IPS-NIHi11 (cell line): ENCODE measurements at regions not wholly inside any gene's neighbourhood (a gene's known extent, or its start where the extent isn't known, plus 50 kb on each side); places are given as distances from the start of the nearest gene placed in this dataset.

Experiments used
- DNase-seq: peaks from one replicate; pipeline ENCODE4 v3.0.0; 2012; ENCODE audit warnings: mixed read lengths, low spot score

DNA sequence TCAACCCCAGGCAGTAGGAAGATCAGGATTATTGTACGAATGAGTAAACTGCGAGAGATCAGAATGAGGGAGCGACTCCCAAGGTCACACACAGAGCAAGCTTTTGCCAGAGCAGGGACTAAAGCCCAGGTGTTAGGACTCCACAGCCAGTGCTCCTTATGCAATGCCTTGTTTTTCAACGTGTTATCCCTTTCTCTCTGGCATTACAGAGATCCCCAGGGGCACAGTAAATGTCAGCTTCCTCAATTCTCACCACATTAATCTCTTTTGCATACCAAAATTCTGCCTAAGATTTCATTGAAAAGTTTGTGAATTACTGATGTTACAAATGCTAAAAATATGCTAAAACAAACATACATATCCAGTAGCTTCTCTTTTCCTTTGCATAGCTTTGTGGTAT is 68.1 kb upstream of the CES5A start:
- no peak for DNase-seq

DNA sequence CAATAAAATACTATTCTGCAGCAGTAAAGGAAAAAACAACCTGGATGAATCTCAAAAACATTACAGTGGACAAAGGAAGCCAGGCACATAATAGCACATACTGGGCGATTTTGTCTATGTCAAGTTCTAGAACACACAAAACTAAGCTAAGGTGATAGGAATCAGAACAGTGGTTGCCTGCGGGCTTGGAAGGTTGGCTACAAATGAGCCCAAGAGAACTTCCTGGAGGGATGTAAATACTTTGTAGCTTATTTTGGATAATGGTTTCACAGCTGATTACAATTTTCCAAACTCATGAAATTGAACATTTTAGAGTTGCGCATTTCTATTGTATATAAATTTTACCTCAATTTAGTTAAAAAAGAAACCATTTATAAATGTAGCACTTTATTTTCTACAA is 67.6 kb upstream of the CES5A start:
- no peak for DNase-seq

DNA sequence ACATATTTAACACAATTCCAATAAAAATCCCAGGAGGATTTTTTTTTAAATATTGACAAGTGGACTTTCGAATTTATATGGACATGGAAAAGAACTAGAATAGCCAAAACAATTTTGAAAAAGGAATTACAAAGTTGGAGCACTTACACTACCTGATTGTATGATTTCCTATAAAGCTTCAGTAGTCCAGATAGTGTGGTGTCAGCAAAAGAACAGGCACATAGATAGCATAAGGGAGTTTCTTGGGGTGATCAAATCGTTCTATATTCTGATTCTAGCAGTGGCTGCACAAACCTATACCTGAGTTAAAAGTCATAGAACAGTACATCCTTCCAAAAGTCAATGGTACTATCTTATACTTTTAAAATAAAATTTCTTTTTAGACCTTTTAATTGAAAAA is 66.4 kb upstream of the CES5A start:
- DNase-seq = no peak

DNA sequence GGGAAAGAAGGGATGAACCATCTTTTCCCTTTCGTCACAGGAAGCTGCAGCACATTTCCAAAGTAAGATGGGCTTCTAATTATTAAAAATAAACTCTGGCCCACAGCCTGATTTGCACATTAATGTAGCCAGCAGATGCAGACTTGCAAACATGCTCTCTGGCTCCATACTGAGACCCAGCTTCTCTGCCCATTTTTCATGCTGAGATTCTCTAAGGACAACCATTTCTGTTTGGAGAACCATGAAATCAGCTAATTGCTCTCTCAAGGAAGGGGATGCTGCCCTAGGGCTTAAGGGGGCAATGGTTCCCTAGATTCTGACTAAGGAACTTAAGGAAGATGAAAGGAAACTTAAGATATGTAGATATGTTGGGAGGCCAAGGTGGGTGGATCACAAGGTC is 63.0 kb upstream of the CES5A start:
- no peak for DNase-seq

DNA sequence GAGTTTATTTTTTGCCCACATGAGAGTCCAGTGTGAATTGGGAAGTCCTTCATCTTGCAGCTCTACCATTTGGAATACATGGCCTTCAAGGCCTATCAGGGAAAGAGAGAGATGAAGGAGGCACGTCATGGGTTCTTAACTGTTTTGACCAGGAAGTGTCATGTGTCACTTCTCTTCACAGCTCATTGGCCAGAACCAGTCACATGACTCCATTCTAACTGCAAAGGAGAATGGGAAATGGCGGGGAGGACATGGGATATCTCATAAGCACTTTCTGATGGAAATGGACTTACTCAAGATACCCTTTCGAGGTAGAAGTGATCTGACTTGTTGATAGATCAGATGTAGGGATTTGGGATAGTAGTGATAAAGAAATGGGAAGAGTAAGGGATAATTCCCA is 57.9 kb upstream of the CES5A start:
- no peak for DNase-seq

DNA sequence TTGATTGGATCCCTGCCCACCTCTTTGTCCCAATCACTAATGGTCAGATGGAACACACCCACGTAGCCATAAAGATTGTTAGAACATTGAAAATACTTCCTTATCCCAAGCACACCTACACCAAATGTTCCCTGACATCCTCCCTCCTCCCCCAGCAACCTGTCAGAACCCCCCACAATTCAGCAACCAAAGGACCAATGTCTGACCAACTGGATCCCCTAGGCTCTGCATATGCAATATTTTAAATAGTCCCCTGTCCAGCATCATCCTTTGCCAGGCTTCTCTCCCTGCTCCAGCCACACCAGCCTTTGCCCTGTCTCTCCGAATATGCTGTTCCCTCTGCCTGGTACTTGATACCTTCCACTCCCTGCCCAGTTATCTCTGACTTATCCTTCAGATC is 54.9 kb upstream of the CES5A start:
- DNase-seq = no peak

DNA sequence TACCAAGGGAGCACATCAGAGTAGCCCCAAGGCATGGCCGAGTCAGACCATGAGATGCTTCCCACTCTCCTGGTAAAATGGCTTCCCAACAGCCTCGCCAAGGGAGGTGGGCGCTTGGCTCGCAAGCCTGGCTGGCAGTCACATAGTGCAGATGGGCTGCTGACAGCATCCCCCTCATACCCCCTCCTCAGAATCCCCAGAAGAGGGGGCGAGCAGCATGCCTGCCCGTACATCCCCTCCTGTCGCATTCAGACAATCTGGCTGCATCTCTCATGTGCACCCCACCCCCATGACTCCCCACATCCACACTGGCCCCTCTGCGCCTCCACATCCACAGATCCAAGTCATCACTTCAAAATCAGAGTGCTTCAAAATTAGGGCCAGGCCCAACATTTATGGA is 54.0 kb upstream of the CES5A start:
- no peak for DNase-seq

DNA sequence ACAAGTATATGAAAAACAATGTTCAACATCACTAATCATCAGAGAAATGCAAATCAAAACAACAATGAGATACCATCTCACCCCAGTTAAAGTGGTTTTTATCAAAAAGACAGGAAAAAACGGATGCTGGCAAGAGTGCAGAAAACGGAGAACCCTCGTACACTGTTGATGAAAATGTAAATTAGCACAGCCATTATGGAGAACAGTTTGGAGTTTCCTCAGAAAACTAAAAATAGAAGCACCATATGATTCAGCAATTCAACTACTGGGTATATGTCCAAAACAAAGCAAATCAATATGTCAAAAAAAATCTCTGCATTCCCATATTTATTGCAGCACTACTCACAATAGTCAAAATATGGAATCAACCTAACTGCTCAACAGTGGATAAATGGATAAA is 50.1 kb upstream of the CES5A start:
- DNase-seq = no peak
